ENCODE measurements at regions not wholly inside any gene's neighbourhood (a gene's known extent, or its start where the extent isn't known, plus 50 kb on each side); places are given as distances from the start of the nearest gene placed in this dataset.

- TF ChIP-seq CTCF (IDR thresholded peaks at IDR 0.05) (no peak), POLR2A (IDR thresholded peaks at IDR 0.05) (no peak)
Measured at GRCh38 chr5:10920400-10920799, 159.4 kb upstream of the DAP start.
